GM19397 (cell line): ENCODE measurements at regions not wholly inside any gene's neighbourhood (a gene's known extent, or its start where the extent isn't known, plus 50 kb on each side); places are given as distances from the start of the nearest gene placed in this dataset.
"Not testable (repeated sequence)": the region's sequence is repeated elsewhere in the genome, so short reads cannot be mapped to it uniquely, and the experiment has no call there.

Source experiments
- ATAC-seq: cut with Tn5 transposase; IDR thresholded peaks from one replicate; pipeline ENCODE4 v1.9.1; 2021; ENCODE audit warnings: mild to moderate bottlenecking, moderate library complexity; ENCODE audit not compliant: unreplicated experiment

DNA sequence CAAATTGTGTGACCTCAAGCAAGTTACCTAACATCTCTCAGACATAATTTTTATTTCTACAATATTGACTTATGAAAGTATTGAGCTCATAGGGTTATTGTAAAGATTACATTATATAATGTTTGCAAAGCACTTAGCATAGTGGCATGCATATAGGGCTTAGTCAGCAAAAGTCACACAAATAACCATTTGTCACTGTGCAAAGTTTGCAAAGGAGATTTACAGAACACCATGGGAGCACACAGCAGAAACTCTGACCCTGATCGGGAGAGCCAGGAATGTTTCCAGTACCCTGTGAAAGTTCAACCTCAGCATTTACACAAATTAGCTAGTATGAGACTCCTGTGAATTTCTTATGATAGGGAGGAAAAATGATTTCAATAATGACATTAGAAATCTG is 804.6 kb upstream of the RAG2 start:
- no peak for ATAC-seq

DNA sequence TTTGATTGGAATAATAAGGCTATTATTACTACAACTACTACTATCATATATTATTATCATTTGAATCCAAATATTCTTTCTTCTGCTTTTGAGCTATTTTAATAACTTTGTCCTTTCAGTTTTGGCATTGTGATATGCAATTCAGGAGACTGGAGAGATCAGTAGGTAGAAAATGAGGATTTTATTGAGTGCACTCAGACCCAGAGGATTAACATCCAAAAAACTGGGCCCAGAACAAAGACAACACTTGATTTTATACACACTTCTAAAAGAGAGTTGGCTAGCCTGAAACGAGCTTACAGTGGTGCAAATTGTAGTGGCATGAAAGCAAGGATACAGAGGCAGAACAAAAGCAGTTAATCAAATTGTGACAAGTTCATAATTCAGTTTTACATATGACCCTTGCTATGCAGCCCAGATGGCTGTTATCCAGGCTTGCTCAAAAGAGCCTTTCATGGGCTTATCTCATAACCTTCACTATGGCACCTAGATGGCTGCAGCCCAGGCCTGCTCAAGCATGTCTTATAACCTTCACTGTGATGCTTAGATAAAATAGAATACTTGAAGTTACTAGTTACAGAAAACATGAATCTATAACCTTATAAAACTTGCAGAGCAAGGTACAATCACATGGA is 796.3 kb upstream of the RAG2 start:
- ATAC-seq, result no peak

DNA sequence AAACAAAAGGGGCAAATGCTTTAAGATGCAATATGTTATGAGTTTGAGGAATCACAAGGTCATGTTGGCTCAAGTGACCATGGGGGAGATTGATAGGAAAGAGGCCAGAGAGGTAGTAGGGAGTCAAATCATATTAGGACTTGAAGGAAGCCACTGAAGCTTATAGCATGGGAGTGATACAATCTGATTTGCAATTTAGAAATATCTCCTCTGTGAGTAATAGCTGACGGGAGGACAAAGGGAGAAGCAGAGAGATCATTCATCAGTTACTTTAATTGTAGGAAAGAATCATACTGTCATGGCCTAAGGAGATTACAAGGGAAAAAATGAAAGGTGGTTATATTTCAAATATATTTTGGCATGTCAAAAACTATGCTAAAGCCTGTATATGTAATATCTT is 793.6 kb upstream of the RAG2 start:
- ATAC-seq, result no peak

DNA sequence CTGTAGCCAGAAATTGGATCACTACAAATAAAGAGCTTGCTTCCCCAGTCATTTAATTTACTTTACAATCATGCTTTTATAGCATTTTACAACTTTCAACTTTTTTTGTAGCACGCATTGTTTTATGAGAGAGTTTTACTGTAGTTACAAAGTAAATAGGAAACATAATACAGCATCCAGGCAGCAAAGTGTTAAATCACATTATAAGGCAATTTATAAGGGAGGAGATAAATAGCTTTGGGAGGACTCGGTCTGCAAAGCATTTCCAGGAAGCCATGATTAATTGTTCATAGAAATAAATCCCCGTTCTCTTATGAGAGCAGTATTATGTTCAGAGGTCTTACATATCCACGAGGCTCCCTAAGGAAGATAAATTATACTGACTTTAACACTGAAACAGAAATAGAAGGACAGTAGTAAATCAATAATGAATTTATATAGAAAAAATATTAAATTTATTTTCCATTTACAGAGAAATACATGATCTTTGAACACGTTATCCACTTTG is 792.6 kb upstream of the RAG2 start:
- ATAC-seq, result no peak

DNA sequence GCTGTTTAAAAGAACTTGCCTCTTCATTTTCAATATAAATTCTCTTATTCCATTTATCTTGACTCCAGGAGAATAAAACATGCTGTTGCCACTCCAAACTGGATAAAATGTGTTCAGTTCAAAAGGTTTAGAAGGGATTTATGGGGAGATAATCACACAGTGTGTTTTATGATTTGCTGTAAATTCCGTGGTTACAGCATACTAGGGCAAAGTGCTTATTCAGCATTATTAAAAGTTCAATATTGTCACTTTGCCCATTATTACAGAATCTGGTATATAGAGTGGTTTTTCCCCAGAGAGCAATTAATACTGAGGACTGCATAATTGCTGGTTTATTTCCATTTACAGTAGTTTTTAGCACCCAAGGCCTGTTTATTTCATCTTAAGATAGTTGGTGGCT is 780.9 kb upstream of the RAG2 start:
- no peak for ATAC-seq

DNA sequence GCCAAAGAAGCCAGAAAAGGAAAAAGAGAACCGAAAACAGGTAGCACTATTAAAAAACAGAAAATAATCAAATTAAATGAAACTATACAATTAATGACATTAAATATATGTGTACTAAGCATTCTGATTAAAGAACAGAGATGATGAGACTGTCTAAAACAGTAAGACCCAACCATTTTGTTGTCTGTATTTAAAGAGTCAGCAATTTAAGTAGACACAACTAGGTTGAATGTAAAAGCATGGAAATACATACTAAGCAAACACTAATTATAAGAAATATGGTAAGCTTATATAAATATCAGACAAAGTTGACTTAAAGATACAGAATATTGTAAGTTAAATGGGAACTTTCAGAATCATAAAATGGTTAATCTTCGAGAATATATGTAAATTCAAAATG is 774.6 kb upstream of the RAG2 start:
- ATAC-seq, result no peak

DNA sequence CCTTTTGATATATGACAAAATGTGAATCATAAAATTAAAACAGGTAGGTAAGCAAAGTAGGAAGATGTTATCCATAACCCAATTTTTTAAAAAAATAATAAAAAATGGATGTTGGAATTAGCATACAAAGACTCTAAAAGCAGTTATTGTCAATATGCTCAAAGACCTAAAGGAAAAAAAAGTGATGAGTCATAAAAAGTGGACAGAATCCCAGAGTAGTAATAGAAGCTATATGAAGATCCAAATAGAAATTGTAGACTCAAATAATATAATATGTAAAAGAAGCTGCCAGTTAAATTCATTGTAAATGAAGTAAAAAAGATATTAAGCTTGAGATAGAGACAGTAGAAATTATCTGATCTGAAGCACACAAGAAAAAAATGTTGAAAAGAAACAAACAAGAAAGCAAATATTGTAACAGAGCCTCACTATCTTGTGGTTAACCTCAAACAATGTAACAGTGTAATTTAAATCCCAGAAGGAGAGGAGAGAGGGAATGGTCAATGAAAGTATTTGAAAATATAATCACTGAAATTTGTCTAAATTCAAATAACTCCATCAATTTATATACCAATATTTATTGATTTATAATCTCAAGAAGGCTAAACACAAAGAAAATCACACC is 773.4 kb upstream of the RAG2 start:
- no peak for ATAC-seq

DNA sequence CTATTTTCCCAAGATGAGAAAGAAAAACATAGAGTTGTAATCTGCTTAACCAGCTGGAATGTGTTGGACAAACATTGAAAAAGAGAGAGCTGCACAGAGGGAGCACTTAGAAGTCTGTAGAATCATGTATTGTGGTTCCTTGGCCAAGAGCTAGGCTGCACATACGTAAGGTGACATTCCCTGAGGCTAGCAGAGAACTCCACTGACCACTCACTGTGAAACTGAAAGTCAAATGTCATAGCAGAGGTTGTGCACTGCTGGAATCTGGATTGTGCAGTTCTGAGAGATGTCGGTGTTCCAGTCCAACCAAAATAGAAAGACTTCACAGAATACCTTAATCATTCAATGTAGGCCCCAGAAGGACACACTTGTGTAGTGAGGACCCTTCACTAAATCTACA is 772.8 kb upstream of the RAG2 start:
- ATAC-seq, result no peak

DNA sequence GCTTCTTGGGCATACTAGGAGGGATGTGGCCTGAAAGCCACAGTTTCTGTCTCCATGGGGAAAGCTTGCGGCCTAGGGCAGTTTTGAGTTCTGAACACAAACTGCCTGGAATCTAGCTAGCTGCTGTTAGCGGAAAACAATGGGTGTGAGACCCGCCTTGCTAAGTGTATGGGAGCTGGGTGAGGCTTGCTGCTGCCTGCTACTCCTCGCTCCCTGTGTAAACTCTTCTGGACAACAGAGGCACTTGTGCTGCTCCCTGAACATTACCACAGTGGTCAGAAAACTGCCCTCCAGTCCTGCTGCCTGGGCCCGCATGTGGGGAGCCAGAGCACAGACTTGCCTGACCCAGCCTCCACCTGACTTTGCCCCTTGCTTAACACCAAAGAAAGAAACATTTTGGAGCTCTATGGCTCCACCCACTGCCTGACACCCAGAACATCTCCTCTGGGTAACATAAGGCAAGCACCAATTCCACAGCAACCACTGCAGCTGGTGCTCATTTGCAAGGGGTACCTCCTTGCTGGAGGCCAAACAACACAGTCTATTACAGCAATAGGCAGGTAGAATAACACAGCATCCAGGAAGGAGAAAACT is 766.3 kb upstream of the RAG2 start:
- ATAC-seq, result no peak

DNA sequence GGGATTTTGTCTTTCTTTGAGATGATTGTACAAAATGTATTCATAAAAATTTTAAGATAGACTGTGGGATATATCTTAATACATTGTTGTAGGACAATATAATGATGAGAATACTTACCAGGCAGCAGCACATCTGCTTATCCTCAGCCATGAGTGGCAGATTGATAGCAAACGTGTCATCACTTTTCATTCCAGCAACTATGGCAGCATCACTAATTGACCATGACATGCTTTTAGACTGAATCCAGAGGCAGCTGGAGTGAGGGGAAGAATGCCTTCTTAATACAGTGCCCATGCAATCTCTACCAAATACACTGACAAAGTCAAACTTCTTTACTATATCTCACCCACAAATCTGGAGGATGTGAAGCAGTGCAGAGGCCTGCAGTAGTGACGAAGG is 755.2 kb upstream of the RAG2 start:
- no peak for ATAC-seq

DNA sequence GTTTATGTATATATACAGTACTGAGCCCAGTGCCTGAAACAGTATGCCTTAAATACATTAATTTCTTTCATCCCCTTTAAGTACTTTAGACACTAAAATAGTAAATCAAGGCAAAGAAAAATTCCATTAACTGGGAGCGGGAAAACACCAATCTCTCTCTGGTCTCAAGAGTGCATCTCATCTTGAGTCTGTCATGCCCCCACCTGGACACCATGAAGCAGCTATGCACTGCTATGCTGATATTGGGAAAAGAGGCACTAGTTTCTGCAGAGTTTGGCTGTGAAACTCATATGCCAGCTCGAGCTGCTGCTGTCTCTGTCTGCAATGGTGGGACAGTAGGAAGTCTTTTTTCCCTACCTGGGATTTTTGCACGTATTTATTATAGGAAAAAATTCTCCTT is 754.4 kb upstream of the RAG2 start:
- ATAC-seq, result no peak

DNA sequence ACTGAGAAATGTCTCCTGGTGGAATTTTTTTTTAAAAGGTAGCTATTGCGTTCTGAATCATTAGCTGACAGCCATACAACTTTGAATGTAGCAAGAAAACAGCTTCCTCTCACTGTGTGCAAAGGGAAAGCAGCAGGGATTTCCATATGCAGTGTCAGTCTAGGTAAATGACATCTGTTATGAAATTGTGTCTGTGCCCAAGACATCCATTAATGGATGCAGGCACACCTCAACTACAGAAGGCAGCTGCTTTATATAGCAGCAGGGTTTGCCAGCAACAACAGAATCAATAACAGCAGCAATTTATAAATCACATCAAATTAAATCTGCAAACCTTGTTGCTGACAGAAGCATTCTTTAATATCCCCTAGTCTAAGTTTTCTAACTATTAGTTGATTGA is 745.3 kb upstream of the RAG2 start:
- no peak for ATAC-seq

DNA sequence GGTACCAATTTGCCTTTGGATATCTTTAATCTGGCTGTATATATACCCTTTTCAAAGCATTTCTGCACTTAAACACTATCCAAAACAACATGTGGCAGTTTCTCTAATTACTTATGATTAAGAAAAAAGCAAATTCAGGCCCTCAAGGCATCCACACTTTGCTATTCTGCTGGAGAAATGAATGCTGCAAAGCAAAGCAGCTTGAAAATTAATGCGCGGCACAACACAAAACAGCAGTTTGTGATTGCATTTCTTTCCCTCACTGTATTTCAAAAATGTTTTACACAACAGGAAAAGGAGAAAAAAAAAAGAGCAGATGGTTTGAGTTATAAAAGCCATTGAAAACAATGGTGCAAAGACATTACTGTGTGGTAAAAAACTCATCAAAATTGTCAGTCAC is 738.4 kb upstream of the RAG2 start:
- ATAC-seq, result no peak

DNA sequence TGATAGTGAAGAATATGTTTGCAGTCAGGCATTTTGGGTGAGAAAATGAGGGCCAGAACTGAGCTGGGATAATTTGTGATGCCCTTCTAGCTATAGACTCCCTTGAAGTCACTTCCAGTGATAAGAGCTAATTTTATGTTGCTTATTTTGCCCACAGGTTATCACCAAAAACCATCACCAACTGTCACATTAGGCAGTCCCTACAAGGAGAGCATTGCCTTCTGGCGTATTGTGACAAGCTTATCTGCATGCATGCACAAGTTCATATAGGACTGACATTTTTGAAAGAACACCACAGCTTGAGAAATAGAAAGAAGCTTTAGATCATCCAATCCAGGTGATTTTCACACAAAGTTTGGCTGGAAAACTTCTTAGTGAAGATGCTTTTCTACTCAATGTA is 735.3 kb upstream of the RAG2 start:
- ATAC-seq, result no peak

DNA sequence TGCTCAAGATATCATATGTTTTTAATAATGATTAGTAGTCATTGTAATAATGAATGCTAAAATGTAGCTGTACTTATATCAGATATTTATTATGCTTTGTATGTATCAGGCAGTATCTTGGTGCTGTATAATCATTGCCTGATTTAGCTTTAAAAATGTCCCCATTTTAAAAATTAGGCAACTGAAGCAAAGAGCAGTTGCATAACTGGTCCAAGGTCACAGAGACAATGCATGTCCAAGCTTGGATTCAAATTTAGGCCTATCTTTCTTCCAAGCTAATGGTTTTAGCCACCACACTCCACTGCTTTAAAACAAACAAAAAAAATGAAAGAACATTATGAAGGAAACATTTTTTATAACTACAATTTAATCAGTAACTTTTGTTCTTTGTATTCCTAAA is 725.8 kb upstream of the RAG2 start:
- ATAC-seq, result no peak

DNA sequence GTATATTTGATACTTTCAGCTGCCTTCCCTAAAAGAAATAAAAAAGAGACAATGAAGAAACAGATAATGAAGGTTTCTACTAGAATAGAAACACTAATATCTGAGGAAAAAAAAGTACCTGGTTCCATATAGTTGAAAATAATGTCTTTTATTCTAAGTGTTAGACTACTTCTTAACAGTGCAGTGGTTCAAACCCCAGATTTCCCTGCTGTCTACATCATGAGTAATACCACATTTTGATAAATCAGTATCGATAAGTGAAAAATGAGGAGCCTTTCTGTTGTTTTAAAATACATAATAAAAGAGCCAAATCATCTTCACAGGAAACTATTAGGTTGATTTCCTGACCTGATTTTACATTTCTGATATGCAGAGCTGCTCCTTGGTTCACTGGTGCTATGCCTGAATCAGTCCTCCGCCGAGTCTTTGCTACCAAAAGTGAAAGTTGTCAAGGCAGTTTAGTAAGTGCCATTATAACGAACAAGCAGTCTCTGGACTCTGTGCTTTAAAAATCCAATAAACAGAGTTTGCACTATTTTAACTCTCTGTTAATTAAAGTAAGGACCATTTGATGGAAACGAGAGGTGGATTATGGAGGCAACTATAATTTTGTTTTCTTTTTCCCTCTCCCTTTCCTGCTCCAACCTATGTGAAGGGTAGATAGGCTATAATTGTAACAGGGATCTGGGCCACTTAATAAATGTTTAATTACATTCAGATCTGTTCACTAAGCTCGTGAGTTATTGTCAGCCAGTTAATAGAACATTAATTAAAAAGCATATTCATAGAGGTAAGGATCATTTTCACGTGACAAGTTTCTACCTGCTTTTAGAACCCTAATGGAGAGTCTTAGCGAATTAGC is 724.5 kb upstream of the RAG2 start:
- no peak for ATAC-seq

DNA sequence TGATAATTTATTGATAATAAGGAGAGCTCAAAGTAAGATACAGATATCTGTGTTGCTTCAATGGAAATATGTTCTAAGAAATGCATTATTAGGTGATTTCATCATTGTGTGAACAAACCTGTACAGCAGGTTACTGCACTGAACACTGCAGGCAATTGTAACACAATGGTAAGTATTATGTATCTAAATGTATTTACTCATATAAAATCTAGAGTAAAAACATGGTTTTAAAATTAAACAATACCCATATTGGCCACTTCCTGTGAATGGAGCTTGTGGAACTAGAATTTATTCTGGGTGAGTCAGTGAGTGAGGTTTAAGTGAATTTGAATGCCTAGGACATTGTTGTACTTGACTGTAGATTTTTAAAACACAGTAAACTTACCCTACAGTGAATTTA is 722.9 kb upstream of the RAG2 start:
- no peak for ATAC-seq

DNA sequence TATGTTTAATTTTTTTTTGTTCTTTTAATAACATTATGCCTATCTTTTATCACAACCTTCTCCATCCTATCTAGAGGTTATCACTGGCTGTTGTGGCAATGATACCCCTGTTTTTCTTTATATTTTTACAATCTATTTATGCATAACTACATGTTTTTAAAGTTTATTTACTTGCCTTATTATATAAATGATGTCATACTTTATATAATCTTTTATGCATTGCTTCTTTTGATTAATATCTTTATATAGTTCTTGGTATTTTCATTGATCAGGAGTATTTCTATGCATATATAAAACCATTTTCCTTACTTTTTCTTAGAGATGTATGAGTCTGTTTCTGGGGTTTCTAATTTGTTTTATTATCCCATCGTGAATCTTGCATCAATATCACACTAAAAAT is 719.8 kb upstream of the RAG2 start:
- no peak for ATAC-seq

DNA sequence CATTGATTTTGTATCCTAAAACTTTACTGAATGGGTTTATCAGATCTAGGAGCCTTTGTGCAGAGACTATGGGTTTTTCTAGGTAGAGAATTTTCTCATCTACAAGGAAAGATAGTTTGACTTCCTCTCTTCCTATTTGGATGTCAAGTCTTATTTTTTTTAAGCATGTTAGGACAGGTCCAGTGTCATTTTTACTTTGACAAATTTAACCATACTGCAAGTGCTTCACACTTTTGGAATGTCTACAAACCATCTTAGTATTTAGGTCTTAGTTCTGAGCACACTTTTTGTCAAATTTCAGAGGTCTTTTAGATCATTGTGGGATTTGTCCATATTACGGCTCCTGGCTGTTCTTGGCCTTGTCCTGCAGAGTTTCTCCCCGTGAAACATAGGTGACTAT is 715.2 kb upstream of the RAG2 start:
- ATAC-seq, result no peak

DNA sequence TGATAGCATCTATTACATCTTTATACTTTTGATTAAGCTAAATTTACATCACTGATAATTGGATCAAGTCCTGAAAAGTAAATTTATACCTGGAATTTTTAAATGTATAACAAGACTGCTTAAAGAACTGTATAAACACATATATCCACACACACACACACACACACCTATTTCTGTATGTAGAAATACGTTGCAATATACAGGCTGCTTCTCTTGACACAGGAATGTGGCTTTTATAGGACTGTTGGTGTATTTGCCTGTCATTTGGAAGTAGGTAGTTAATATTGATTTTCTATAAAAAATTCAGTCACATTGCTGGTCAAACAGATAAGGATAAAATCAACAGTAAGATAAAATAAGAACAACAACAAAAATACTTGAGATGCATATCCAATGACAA is 708.5 kb upstream of the RAG2 start:
- ATAC-seq, result no peak

DNA sequence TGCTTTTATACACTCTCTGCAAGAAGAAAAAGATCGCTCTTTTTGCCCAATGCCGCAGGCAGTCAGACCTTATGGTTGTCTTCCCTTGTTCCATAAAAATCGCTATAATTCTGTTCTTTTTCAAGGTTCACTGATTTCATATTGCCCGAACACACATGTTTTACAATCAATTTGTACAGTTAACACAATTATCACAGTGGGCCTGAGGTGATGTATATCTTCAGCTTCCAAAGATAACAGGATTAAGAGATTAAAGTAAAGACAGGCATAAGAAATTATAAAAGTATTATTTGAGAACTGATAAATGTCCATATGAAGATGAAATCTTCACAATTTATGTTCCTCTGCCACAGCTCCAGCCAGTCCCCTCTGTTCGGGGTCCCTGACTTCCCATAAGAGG is 703.4 kb upstream of the RAG2 start:
- not testable (repeated sequence) for ATAC-seq

DNA sequence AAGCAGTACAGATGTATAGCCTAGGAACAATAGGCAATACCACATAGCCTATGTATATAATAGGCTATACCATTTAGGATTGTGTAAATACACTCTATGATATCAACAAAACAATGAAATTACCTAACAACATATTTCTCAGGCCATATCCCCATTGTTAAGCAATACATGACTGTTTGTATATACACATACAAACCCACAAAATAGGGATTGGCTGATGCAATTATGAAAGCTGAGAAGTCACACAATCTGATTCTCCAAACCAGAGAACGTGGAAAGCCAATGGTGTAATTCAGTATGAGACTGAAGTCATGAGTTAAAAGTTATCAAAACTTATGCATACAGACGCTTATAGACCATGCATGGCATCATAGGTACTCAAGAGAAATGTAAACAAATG is 700.1 kb upstream of the RAG2 start:
- ATAC-seq, result no peak
